OCI-LY7 (cell line): ENCODE measurements at regions not wholly inside any gene's neighbourhood (a gene's known extent, or its start where the extent isn't known, plus 50 kb on each side); places are given as distances from the start of the nearest gene placed in this dataset.
"Not testable (repeated sequence)": the region's sequence is repeated elsewhere in the genome, so short reads cannot be mapped to it uniquely, and the experiment has no call there.

Source experiments
- CTCF ChIP-seq: fragments of 200-600 bp; sonication (generic); conservative IDR thresholded peaks from 2 replicates; pipeline ENCODE4 v1.5.1; 2014; ENCODE audit warnings: mild to moderate bottlenecking, antibody characterized with exemption, low read length, moderate library complexity, mixed read lengths
- EZH2phosphoT487 ChIP-seq: fragments of 200-600 bp; sonication (generic); IDR thresholded peaks from 2 replicates; pipeline ENCODE4 v1.6.1; 2018; ENCODE audit warnings: low read depth, borderline replicate concordance, mild to moderate bottlenecking, mixed run types, antibody characterized with exemption, low read length, moderate library complexity, mixed read lengths

- not testable (repeated sequence) for TF ChIP-seq CTCF, EZH2phosphoT487
These were observed 1665.6 kb downstream of the PCDH9 start for GRCh38 chr13:65564561-65564960.
